ENCODE measurements at regions not wholly inside any gene's neighbourhood (a gene's known extent, or its start where the extent isn't known, plus 50 kb on each side); places are given as distances from the start of the nearest gene placed in this dataset.

GRCh38 chr9:91141407-91141965 lies 220.2 kb downstream of the AUH start:
- no peak for DNase-seq

- DNase-seq: no peak
Measured at GRCh38 chr9:91143162-91143561, 218.6 kb downstream of the AUH start.

GRCh38 chr9:91143642-91144041 lies 218.1 kb downstream of the AUH start:
- no peak for DNase-seq

GRCh38 chr9:91144769-91145168 lies 216.9 kb downstream of the AUH start:
- DNase-seq: no peak

- DNase-seq: no peak
Measured at GRCh38 chr9:91145496-91145895, 216.2 kb downstream of the AUH start.

GRCh38 chr9:91146391-91147019 lies 215.2 kb downstream of the AUH start:
- no peak for DNase-seq

GRCh38 chr9:91147079-91147708 lies 214.5 kb downstream of the AUH start:
- DNase-seq: no peak

GRCh38 chr9:91148306-91148705 lies 213.4 kb downstream of the AUH start:
- no peak for DNase-seq

- DNase-seq: peak; percentile 80
Measured at GRCh38 chr9:91150273-91150997, 211.3 kb downstream of the AUH start.

GRCh38 chr9:91150998-91151717 lies 210.6 kb downstream of the AUH start:
- DNase-seq: peak; percentile 80

- no peak for DNase-seq
Measured at GRCh38 chr9:91151718-91152095, 210.0 kb downstream of the AUH start.

- no peak for DNase-seq
Measured at GRCh38 chr9:91154686-91155085, 207.0 kb downstream of the AUH start.

- no peak for DNase-seq
Measured at GRCh38 chr9:91155181-91155580, 206.5 kb downstream of the AUH start.

- no peak for DNase-seq
Measured at GRCh38 chr9:91155746-91156376, 205.9 kb downstream of the AUH start.

- no peak for DNase-seq
Measured at GRCh38 chr9:91156451-91157234, 205.1 kb downstream of the AUH start.

GRCh38 chr9:91157883-91158282 lies 203.8 kb downstream of the AUH start:
- DNase-seq: no peak

- DNase-seq: no peak
Measured at GRCh38 chr9:91158286-91158685, 203.4 kb downstream of the AUH start.

GRCh38 chr9:91158946-91159345 lies 202.8 kb downstream of the AUH start:
- no peak for DNase-seq

GRCh38 chr9:91159664-91160121 lies 202.0 kb downstream of the AUH start:
- DNase-seq: no peak

GRCh38 chr9:91160181-91160580 lies 201.5 kb downstream of the AUH start:
- no peak for DNase-seq

- DNase-seq: no peak
Measured at GRCh38 chr9:91160599-91161464, 200.9 kb downstream of the AUH start.
